Breast epithelium (tissue), 4 donors: ENCODE measurements at regions not wholly inside any gene's neighbourhood (a gene's known extent, or its start where the extent isn't known, plus 50 kb on each side); places are given as distances from the start of the nearest gene placed in this dataset.

ENCODE experiments used
- DNase-seq, 2 donors: peaks; one replicate each; pipeline ENCODE4 v3.0.0-alpha.2; 2019; ENCODE audit warnings: low spot score in 2 of 2
- H3K27ac ChIP-seq, 2 donors: fragments of 200-600 bp; sonication (generic) in 1 of 2; one replicate each; pipeline ENCODE4 v1.5.1; 2016 to 2019; ENCODE audit warnings: mild to moderate bottlenecking in 1 of 2
- H3K27me3 ChIP-seq, 2 donors: fragments of 200-600 bp; sonication (generic) in 1 of 2; one replicate each; pipeline versions ENCODE4 v1.5.1 to v1.6.0; 2017 to 2019; ENCODE audit warnings: control low read depth in 1 of 2, mild to moderate bottlenecking in 1 of 2
- H3K36me3 ChIP-seq: fragments of 200-600 bp; one replicate; pipeline ENCODE4 v1.5.1; 2019
- H3K4me1 ChIP-seq, 2 donors: fragments of 200-600 bp; sonication (generic); one replicate each; pipeline ENCODE4 v1.5.1; 2016 to 2019; ENCODE audit warnings: control low read depth in 1 of 2
- H3K4me3 ChIP-seq, 3 donors: fragments of 200-600 bp; sonication (generic); 1 replicate in 2 of 3; 2 replicates in 1 of 3; pipeline ENCODE4 v1.5.1; 2016 to 2019; ENCODE audit warnings: mild to moderate bottlenecking in 3 of 3, moderate library complexity in 2 of 3
- H3K9me3 ChIP-seq, 2 donors: fragments of 200-600 bp; sonication (generic) in 1 of 2; one replicate each; pipeline ENCODE4 v1.5.1; 2016 to 2019; ENCODE audit warnings: control low read depth in 1 of 2
- CTCF ChIP-seq, 3 donors: fragments of 450-650 bp; IDR thresholded peaks; one replicate each; pipeline ENCODE4 v1.5.1; 2016 to 2017; ENCODE audit warnings: antibody characterized with exemption in 3 of 3, mild to moderate bottlenecking in 3 of 3, moderate library complexity in 3 of 3
- POLR2A ChIP-seq: fragments of 450-650 bp; IDR thresholded peaks from one replicate; pipeline ENCODE4 v1.6.1; 2016; ENCODE audit warnings: antibody characterized with exemption, mild to moderate bottlenecking, moderate library complexity
- POLR2AphosphoS5 ChIP-seq, 3 donors: sonication (generic); formaldehyde crosslinking; IDR thresholded peaks; one replicate each; pipeline ENCODE4 v1.6.1; 2017; ENCODE audit warnings: antibody characterized with exemption in 3 of 3
- intact Hi-C: fragments of 100-400 bp; cut with DNase I; formaldehyde crosslinking; loops from one replicate; pipeline ENCODE4 v1.15.1; 2023; ENCODE audit warnings: low total_unique reads

GRCh38 chr13:28585561-28585960 lies 73.4 kb upstream of the POMP start:
- H3K27ac ChIP-seq, result no peak overlapping the region
- intact Hi-C loops, result no loop called here
- no peak overlapping the region for H3K4me3 ChIP-seq
- no peaks in the 10 kb centered on the region for H3K9me3 ChIP-seq
- TF ChIP-seq POLR2AphosphoS5 (IDR thresholded peaks at IDR 0.05), result no peak
- no peak for TF ChIP-seq CTCF (IDR thresholded peaks at IDR 0.05)
- TF ChIP-seq POLR2A, result no peak
- H3K36me3 ChIP-seq, result no peaks in the 10 kb centered on the region
- no peaks in the 10 kb centered on the region for H3K27me3 ChIP-seq
- no peak for DNase-seq
- H3K4me1 ChIP-seq, result no peaks in the 10 kb centered on the region

DNA sequence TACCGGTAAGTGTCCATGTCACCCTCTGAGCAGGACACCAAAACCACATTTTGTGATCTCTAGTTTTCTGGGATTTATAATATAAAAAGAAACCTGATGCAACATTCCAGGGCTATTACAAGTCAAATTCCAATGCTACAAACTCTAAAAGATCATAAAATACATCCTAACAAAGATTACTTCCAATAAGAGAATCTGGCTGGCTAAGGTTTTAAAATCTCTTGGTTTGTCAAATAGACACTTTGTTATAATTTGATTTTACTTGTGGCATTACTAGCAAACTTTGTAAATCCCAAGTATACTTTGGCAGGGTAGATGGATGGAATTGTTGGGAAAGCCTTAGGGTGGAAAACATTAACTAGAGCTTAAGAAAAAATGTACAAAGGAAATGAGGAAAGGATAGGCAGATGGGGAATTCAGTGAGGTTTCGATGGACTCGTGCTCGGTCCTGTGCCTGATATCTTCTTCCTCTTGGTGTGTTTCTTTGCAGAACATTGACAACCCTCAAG lies 74.0 kb upstream of the POMP start:
- TF ChIP-seq POLR2AphosphoS5 (IDR thresholded peaks at IDR 0.05) (no peak), CTCF (IDR thresholded peaks at IDR 0.05) (no peak), POLR2A (no peak)
- H3K4me3 ChIP-seq, result no peak overlapping the region
- H3K27ac ChIP-seq, result no peak overlapping the region
- no peaks in the 10 kb centered on the region for H3K27me3 ChIP-seq
- no peaks in the 10 kb centered on the region for H3K9me3 ChIP-seq
- DNase-seq, result no peak
- intact Hi-C loops, result no loop called here
- no peaks in the 10 kb centered on the region for H3K4me1 ChIP-seq
- no peaks in the 10 kb centered on the region for H3K36me3 ChIP-seq

- TF ChIP-seq POLR2A, result no peak
- TF ChIP-seq POLR2AphosphoS5 (IDR thresholded peaks at IDR 0.05), result no peak
- Histone ChIP-seq H3K9me3 (no peaks in the 10 kb centered on the region), H3K36me3 (no peaks in the 10 kb centered on the region), H3K4me3 (peak overlapping the region in 1 of 3 donors; percentile 28), H3K4me1 (no peaks in the 10 kb centered on the region), H3K27me3 (no peaks in the 10 kb centered on the region), H3K27ac (no peak overlapping the region)
- no peak for DNase-seq
- intact Hi-C loops, result loop anchor here (1.0 kb wide), 1 partner anchor 20 kb away; no protein-coding TSS in a partner anchor
Observed at GRCh38 chr13:28583651-28584091, 75.3 kb upstream of the POMP start.

DNA sequence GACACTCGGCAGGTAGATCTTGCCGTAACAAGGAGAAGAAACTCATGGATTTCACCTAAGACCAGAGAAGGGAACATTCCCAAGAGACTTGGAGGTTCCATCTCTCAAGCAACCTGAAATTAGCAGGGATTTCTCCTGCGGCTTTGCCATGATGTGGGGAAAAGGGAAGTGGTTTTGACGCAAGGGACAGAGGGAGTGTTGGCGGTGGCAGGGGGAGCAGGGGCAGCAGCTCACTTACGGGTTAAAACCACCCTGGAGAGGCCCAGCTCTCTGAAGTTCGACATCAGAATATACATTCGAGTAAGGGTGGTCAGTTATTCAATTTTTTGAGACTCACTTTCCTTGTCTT lies 76.1 kb upstream of the POMP start:
- Histone ChIP-seq H3K27me3 (no peaks in the 10 kb centered on the region), H3K27ac (no peak overlapping the region), H3K4me3 (no peak overlapping the region), H3K36me3 (no peaks in the 10 kb centered on the region), H3K9me3 (no peaks in the 10 kb centered on the region), H3K4me1 (no peaks in the 10 kb centered on the region)
- intact Hi-C loops, result loop anchor here (1.0 kb wide), 1 partner anchor 20 kb away; no protein-coding TSS in a partner anchor
- no peak for DNase-seq
- TF ChIP-seq CTCF (IDR thresholded peaks at IDR 0.05) (no peak), POLR2AphosphoS5 (IDR thresholded peaks at IDR 0.05) (no peak), POLR2A (no peak)

- H3K27me3 ChIP-seq, result no peaks in the 10 kb centered on the region
- DNase-seq, result no peak
- no peak overlapping the region for H3K4me3 ChIP-seq
- intact Hi-C loops, result no loop called here
- H3K36me3 ChIP-seq, result no peaks in the 10 kb centered on the region
- H3K27ac ChIP-seq, result no peak overlapping the region
- H3K9me3 ChIP-seq, result no peaks in the 10 kb centered on the region
- TF ChIP-seq CTCF (IDR thresholded peaks at IDR 0.05) (no peak), POLR2AphosphoS5 (IDR thresholded peaks at IDR 0.05) (no peak)
- no peaks in the 10 kb centered on the region for H3K4me1 ChIP-seq
Observed at GRCh38 chr13:28582225-28582891, 76.6 kb upstream of the POMP start.
